Activated CD4-positive, alpha-beta T cell treated with anti-CD3 and anti-CD28 coated beads for 24 hours (primary cell): ENCODE measurements at regions not wholly inside any gene's neighbourhood (a gene's known extent, or its start where the extent isn't known, plus 50 kb on each side); places are given as distances from the start of the nearest gene placed in this dataset.

ENCODE experiments used
- DNase-seq, 2 donors: peaks; one replicate each; pipeline ENCODE4 v3.0.0-alpha.2; 2020; ENCODE audit warnings: low read depth in 2 of 2

DNA sequence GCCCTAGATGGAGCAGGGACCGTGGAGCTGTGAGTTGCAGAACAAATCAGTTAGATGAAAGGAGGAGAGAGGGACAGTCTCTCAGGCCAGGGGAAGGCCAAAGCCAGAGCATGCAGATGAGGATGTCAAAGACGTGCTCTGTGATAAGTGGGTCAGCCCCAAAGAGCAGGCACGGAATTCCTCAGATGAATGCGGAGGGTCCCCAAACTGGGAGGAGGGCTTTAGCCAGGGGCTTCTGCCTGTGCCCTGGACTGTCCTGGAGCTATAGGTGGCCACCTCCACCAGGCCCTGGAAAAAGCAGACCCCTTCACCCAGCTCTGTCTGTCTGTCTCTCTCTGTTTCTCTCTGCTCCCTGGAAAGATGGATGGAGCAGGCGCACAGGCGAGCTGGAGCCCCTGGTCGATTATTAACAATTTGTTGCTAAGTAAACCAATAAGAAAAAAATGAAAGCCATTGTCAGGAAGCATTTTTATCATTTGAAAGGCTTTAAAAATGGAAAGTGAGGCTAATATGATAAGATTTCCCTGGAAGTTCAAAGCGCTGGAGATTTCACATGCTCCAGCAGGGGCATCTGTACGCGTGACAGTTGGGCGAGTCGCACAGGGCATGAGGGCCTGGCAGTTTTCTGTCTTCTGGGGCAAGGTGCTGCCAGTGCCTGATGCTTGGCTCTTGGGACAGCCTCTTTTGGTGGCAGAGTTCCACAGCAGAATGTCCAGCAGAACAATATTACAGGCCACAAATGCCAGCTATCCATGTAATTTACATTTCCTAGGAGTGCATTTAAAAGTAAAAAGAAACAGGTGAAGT is 241.0 kb downstream of the GLI2 start:
- no peak for DNase-seq

DNA sequence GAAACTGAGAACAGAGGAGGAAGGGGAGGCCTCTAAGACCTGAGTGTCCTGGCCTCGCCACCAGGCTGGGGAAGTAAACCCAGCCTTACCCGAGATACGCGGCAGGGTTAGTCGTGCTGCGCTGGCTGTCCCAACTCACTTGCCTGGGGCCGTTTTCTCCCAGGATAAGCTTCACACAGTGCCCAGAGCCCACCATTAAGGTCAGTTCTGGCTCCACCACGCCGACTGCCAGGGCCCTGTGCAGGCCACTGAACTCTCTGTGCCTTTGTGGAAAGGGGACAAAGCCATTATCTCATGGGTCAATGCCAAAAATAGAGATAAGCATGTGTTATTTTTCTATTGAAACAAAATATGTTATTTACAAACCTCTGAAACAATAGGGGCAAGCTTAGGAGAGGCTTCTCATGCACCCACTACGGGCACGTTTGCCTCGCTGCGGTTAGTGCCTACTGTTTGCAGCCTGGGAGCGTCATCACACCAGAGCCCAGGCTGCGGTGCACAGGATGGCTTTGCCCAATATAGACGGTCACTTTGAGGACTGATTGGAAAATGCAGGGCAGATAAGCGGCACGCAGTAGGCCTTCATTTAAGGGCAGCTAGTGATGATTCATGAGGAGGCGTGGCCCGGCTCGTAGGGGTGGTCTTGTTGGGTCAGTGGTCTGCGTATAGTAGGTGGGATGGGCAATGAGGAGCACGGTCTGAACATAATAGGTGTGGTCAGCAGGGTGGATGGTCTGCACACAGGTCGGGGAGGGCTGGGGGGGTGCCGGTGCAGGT is 242.1 kb downstream of the GLI2 start:
- DNase-seq: no peak

DNA sequence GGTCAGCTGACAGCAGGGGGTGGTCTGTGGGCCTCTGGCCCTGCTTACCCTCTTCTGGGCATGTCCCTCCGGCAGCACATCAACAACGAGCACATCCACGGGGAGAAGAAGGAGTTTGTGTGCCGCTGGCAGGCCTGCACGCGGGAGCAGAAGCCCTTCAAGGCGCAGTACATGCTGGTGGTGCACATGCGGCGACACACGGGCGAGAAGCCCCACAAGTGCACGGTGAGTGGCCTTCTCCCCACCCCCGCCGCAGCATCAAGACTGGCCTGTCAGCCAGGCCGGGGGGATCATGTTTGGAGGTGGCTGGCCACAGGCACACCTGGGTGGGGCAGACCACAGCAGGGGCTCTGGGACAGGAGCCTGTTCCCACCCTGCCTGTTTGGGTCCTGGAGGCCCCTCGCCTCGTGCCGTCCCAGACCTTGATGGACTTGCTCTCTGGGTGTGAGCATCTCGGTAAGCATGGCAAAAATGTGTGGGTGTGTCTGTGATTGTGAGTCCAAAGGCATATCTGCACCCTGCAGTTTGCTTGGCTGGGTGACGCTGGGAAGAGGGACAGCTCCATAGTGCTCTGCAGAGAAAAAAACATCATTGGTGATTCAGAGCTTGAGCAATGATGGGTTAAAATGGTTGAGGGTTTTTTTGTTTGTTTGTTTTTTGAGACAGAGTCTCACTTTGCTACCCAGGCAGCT is 242.8 kb downstream of the GLI2 start:
- DNase-seq: no peak

DNA sequence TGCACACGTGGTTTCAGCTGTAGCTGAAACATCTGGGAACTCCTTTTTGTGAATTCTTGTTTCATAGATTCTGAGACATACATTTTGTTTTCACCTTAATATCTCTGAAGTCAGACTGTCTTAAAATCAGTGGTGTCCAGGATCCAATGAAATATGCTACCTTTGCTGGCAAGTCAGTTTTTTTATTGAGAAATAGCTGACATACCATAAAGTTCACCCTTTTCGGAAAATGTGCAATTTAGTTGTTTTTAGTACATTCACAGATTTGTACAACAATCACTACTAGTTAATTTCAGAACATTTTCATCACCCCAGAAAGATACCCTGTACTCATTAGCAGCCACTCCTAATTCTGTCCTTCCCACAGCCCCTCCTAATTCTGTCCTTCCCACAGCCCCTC is 243.7 kb downstream of the GLI2 start:
- DNase-seq: no peak

DNA sequence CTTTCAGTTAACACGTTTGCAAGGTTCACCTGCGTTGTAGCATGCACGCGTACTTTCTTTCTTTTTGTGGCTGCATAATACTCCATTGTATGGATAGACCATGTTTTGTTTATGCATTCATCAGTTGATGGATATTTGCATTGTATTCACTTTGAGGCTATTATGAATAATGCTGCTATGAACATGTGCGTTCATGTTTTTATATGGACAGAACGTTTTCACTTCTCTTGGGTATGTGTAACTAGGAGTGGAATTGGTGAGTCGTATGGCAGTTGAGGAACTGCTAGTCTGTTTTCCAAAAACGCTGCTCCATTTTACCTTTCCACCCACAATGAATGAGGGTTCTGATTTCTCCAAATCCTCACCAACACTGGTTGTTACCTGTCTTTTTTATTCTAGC is 244.3 kb downstream of the GLI2 start:
- DNase-seq: no peak

DNA sequence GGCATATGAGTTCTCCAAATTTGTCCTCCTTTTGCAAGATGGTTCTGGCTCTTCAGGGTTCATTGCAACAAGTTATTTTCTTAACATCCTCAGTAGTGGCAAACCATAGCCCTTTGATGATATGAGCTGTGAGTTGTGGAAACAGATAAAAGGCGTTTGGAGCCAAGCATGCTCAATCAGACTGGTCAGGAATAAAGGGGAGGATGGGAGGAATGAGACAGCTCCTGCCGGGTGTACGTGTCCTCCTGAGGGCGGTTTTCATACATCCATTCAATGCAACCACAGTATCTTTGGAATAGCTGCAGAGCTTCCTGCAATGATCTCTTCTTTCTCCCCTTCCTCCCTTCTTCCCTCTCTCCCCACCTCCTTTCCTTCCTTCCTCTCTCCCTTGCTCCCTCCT is 245.8 kb downstream of the GLI2 start:
- no peak for DNase-seq

DNA sequence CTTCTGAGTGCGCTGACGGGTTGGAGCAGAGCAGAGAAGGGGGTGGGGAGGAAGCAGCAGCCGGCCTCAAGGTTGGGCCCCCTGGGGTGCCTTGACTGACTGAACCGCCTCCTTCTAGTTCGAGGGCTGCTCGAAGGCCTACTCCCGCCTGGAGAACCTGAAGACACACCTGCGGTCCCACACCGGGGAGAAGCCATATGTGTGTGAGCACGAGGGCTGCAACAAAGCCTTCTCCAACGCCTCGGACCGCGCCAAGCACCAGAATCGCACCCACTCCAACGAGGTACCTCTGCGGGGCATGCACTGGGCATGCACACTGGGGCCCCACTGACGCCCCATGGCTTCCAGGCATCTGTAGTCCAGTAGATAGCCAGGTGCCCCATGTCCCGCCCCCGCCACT is 246.9 kb downstream of the GLI2 start:
- DNase-seq: no peak

DNA sequence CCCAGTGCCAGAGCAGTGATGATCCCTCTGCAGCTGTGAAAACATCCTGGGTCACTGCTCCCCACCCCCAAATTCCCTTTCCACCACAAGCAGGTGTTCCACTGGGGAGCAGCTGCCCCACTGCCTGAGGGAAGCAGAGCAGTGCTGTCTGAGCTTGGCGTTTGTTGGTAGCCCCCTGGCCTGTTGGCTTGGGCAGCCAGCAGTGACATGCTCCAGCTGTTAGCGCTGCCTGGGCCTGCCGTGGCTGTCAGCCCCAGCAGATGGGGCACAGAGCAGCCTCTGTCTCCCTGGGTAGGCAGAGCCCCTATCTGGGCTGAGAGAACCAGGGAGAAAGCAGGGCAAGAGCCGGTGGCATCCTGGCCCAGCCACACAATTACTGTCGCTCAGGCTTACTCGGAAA is 247.7 kb downstream of the GLI2 start:
- DNase-seq: no peak

DNA sequence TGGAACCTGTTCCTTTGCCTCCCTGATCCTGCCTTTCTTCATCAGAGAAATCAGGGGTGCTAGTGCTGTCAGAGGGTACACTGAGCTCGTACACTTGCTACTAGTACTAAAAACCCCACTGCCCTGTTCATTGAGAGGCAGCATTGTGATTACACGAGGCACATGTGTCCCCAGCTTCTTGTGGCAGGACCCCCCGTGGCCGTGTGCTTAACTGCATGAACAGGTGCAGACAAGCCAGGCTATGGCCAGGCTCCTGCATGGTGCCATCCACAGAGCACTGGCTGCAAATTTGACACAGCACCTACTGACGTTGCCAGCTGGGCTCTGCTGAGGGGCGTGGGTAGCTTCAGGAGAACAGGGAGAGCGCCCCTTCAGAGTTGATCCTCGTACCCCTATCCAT is 248.4 kb downstream of the GLI2 start:
- no peak for DNase-seq

DNA sequence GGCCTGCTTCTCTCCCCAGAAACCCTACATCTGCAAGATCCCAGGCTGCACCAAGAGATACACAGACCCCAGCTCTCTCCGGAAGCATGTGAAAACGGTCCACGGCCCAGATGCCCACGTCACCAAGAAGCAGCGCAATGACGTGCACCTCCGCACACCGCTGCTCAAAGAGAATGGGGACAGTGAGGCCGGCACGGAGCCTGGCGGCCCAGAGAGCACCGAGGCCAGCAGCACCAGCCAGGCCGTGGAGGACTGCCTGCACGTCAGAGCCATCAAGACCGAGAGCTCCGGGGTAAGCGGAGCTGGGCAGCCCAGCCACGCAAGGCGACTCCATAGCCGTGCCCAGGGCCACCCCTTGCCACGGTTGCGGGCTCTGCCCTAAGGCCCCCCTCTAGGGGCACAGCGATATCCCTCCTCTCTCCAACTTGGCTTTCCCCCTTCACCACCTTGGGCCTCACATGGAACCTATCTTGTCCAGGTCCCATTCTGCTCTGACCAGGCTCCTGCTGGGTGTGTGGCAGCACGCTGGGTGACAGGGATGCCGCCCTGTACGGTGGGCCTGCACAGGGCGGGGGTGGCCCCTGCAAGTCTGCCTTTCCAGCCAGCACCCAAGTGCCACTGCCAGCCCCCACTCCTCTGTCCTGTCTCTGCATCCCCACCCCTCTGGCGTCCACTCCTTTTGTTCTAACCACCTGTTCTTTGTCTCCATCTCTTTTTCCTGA is 248.9 kb downstream of the GLI2 start:
- no peak for DNase-seq

DNA sequence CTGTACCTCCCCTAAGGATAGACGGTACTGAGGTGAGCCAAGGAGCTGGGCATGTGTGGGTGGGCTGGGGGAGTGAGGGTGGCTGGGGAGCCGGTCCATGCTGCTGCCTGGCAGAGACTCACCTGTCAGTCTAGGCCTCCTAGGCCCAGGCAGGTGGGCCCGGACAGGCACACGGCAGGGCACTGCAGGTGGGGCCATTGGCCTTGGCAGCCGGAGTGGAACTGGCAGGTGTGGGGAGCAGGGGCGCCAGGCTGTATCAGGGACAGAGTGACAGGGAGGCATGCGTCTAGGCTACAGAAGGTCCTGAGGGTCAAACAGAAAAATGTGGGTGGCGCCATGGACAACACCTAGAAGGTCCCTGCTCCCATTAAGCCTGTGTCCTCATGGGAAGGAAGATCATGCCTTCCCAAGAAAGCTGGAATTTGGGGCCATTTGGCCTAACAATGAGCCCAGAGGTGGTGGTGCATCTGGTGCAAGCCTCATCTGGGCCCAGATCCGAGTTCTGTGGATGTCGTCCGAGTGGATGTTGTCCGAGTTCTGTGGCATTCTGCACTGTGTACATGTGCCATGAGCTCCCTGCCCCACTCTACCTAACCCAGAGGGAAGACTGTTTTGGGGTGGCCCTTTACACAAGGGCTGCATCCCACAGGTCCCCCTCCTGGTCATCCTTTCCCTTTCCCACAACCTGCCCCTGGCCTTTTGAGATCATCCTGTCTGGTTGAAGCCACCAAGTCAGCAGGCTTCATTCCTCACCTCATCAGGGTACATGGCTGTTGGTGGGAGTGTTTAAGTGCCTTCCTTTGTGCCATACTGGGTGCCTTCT is 249.7 kb downstream of the GLI2 start:
- no peak for DNase-seq

DNA sequence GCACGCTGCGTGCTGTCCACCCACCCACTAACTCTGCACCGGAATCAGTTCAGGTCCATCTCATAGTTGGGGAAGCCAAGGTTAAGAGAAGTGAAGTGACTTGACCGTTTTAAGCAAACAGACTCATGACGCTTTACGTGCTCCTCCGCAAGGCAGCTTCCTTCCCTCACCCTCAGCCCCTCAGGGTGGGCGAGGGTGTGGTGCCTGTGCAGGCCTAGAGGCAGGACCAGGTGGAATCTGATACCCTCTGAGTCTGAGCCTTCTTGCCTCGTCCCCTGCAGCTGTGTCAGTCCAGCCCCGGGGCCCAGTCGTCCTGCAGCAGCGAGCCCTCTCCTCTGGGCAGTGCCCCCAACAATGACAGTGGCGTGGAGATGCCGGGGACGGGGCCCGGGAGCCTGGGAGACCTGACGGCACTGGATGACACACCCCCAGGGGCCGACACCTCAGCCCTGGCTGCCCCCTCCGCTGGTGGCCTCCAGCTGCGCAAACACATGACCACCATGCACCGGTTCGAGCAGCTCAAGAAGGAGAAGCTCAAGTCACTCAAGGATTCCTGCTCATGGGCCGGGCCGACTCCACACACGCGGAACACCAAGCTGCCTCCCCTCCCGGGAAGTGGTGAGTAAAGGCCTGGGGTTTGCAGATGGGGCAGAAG is 250.5 kb downstream of the GLI2 start:
- no peak for DNase-seq

DNA sequence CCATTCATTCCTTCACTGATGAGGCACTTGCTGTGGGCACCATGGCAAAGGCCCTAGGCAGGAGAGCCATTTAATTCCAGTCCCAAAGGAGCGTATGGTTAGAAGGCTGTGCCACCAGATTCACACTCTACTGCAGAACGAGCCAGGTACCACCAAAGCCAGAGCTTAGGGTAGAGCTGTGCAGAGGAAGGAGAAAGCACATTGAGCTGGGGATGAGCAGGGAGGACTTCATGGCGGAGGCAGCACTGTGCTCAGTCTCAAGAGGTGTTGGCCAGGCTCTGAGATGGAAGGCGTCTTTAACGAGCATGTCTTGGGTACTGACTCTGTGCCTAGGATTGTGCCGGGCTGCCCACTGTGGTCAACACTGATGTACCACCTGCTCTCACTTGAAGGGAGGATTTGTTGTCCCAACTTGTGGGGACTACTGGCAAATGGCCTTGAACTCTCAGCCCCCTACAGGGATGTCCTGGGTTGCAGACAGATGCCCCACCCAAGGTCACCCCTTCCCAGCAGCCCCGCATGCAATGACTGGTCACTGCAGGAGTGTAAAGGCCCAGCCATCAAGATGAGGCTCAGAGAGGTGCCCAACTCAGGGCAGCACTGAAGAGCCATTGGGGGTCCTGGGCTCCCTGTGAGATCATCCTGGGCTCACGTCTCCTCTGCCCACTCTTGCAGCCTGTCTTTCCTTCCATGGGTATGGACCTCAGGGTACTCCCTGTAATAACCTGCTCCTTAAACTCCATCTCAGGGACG is 251.4 kb downstream of the GLI2 start:
- DNase-seq: no peak

DNA sequence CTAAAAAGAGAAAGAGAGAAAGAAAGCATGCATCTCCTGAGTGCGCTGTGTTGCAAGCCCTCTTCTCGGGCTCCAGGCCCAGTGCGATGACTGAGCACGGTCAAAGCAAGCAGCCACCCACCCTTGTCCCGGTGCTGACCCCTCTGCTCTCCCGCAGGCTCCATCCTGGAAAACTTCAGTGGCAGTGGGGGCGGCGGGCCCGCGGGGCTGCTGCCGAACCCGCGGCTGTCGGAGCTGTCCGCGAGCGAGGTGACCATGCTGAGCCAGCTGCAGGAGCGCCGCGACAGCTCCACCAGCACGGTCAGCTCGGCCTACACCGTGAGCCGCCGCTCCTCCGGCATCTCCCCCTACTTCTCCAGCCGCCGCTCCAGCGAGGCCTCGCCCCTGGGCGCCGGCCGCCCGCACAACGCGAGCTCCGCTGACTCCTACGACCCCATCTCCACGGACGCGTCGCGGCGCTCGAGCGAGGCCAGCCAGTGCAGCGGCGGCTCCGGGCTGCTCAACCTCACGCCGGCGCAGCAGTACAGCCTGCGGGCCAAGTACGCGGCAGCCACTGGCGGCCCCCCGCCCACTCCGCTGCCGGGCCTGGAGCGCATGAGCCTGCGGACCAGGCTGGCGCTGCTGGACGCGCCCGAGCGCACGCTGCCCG is 252.5 kb downstream of the GLI2 start:
- no peak for DNase-seq

DNA sequence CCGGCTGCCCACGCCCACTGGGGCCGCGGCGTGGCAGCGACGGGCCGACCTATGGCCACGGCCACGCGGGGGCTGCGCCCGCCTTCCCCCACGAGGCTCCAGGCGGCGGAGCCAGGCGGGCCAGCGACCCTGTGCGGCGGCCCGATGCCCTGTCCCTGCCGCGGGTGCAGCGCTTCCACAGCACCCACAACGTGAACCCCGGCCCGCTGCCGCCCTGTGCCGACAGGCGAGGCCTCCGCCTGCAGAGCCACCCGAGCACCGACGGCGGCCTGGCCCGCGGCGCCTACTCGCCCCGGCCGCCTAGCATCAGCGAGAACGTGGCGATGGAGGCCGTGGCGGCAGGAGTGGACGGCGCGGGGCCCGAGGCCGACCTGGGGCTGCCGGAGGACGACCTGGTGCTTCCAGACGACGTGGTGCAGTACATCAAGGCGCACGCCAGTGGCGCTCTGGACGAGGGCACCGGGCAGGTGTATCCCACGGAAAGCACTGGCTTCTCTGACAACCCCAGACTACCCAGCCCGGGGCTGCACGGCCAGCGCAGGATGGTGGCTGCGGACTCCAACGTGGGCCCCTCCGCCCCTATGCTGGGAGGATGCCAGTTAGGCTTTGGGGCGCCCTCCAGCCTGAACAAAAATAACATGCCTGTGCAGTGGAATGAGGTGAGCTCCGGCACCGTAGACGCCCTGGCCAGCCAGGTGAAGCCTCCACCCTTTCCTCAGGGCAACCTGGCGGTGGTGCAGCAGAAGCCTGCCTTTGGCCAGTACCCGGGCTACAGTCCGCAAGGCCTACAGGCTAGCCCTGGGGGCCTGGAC is 253.2 kb downstream of the GLI2 start:
- no peak for DNase-seq

DNA sequence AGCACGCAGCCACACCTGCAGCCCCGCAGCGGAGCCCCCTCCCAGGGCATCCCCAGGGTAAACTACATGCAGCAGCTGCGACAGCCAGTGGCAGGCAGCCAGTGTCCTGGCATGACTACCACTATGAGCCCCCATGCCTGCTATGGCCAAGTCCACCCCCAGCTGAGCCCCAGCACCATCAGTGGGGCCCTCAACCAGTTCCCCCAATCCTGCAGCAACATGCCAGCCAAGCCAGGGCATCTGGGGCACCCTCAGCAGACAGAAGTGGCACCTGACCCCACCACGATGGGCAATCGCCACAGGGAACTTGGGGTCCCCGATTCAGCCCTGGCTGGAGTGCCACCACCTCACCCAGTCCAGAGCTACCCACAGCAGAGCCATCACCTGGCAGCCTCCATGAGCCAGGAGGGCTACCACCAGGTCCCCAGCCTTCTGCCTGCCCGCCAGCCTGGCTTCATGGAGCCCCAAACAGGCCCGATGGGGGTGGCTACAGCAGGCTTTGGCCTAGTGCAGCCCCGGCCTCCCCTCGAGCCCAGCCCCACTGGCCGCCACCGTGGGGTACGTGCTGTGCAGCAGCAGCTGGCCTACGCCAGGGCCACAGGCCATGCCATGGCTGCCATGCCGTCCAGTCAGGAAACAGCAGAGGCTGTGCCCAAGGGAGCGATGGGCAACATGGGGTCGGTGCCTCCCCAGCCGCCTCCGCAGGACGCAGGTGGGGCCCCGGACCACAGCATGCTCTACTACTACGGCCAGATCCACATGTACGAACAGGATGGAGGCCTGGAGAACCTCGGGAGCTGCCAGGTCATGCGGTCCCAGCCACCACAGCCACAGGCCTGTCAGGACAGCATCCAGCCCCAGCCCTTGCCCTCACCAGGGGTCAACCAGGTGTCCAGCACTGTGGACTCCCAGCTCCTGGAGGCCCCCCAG is 254.1 kb downstream of the GLI2 start:
- DNase-seq: no peak

DNA sequence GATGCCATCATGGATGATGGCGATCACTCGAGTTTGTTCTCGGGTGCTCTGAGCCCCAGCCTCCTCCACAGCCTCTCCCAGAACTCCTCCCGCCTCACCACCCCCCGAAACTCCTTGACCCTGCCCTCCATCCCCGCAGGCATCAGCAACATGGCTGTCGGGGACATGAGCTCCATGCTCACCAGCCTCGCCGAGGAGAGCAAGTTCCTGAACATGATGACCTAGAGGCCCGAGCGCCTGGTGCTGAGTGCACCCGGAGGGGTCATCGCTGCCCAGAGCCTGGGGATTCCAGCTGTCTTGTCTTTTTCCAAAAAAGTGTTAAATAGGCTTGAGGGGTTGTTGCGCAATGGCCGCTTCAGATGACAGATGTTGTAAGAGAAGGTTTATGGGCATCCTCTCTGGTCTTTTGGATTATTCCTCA is 254.8 kb downstream of the GLI2 start:
- no peak for DNase-seq
